ENCODE measurements at regions not wholly inside any gene's neighbourhood (a gene's known extent, or its start where the extent isn't known, plus 50 kb on each side); places are given as distances from the start of the nearest gene placed in this dataset.
"Not testable (repeated sequence)": the region's sequence is repeated elsewhere in the genome, so short reads cannot be mapped to it uniquely, and the experiment has no call there.

DNA sequence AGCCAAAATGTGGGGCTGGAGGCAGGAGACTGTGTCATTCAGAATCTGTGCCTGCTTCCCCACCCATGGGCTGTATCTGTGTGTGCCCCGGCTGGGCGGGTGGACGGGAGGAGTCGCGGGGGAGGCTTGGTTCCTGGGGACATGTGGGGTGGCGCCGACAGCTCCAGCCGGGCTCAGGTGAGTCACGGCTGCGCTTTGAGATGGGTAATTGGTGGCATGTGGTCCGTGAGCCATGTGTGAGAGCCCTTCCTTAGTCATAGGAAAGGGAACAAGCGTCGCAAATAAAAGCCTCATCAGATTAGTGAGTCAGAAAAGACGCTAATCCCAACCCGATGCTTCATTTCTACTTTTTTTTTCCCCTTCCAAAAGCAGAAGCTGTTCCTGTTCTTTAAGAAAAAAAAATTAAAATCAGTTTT lies 118.6 kb upstream of the ZNF536 start:
- Histone ChIP-seq H3K4me3 (ENCODE audit: low read length) (no peak overlapping the region), H3K9me3 (ENCODE audit: control insufficient read depth, low read length) (no peaks in the 10 kb centered on the region), H3K4me1 (ENCODE audit: control insufficient read depth, insufficient read depth, low read length) (no peaks in the 10 kb centered on the region), H3K9ac (ENCODE audit: low read length) (no peak overlapping the region), H3K27me3 (ENCODE audit: control insufficient read depth, insufficient read depth, low read length) (no peaks in the 10 kb centered on the region), H3K36me3 (ENCODE audit: control insufficient read depth, insufficient read depth, low read length) (no peaks in the 10 kb centered on the region)

DNA sequence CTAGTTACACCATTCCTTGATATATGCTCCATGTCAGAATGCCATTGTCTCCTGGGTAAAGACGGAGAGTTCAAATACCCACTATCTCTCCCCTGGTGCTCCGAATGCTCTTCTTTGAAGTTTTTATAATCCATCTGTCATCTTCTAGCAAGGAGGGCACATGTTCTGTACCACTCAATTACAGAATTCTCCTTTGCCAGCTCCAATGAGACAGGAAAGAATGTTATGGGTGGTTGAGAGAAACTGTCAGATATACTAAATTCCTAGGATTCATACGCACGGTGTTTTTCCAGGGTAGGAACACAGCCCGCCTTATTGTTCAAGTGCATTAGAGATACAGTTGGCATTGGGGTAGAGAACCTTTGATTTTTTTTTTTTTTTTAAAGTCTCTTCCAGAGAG lies 118.0 kb upstream of the ZNF536 start:
- Histone ChIP-seq H3K4me1 (ENCODE audit: control insufficient read depth, insufficient read depth, low read length) (no peaks in the 10 kb centered on the region), H3K36me3 (ENCODE audit: control insufficient read depth, insufficient read depth, low read length) (no peaks in the 10 kb centered on the region), H3K9ac (ENCODE audit: low read length) (no peak overlapping the region), H3K4me3 (ENCODE audit: low read length) (no peak overlapping the region), H3K27me3 (ENCODE audit: control insufficient read depth, insufficient read depth, low read length) (no peaks in the 10 kb centered on the region), H3K9me3 (ENCODE audit: control insufficient read depth, low read length) (no peaks in the 10 kb centered on the region)

DNA sequence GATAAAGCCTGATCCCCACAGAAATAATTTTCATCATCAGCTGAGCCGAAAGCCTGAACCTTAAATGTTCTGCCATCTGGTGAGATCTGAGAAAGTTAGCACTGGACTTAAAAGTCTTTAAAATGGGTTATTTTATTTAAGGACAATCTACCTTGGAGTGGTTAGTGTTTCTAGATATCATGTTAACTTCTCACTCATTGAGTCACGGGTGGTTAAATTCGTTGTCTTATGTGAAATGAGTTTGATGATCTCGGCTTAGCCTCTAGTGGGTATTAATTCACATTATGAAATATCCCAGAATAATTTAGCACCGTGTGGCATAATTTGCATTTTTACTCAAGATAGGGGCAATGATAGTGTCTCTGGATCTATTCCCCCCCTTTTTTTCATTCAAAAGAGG lies 117.4 kb upstream of the ZNF536 start:
- Histone ChIP-seq H3K4me3 (ENCODE audit: low read length) (no peak overlapping the region), H3K9ac (ENCODE audit: low read length) (no peak overlapping the region), H3K27me3 (ENCODE audit: control insufficient read depth, insufficient read depth, low read length) (no peaks in the 10 kb centered on the region), H3K4me1 (ENCODE audit: control insufficient read depth, insufficient read depth, low read length) (no peaks in the 10 kb centered on the region), H3K9me3 (ENCODE audit: control insufficient read depth, low read length) (no peaks in the 10 kb centered on the region), H3K36me3 (ENCODE audit: control insufficient read depth, insufficient read depth, low read length) (no peaks in the 10 kb centered on the region)

DNA sequence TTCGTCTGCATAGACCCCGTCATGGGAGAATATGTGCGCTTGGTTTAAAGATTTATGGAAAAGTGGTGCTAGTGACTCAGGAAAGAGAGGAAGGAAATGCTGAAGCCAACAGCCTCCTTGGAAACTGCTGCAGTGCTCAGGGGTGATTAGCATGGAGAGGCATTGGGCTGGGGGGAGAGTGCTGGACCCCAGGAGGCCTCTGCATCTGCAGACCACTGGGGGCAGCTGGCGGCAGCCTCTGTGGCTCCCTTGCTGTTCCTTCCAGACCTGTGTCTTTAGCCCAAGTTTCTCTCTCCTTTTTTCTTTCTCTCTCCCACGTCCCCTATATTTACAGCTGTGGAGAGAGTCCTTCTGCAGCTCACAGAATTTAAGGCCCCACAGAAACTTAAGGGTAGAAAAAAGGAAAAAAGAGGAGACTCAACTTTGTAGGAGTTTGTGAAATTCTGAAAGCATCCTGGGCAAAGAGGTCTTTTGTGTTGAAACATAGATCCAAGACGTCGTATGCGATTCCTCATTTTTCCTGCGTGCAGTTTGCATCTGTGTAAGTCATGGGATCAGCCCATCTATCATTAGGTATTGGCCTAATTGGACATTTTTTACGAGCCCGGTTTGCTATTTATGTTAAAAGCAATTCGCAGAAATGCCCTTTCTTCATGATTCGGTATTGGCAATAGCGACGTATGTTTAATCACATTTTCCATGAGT lies 116.2 kb upstream of the ZNF536 start:
- Histone ChIP-seq H3K4me3 (ENCODE audit: low read length) (no peak overlapping the region), H3K9me3 (ENCODE audit: control insufficient read depth, low read length) (no peaks in the 10 kb centered on the region), H3K36me3 (ENCODE audit: control insufficient read depth, insufficient read depth, low read length) (no peaks in the 10 kb centered on the region), H3K27me3 (ENCODE audit: control insufficient read depth, insufficient read depth, low read length) (no peaks in the 10 kb centered on the region), H3K4me1 (ENCODE audit: control insufficient read depth, insufficient read depth, low read length) (no peaks in the 10 kb centered on the region), H3K9ac (ENCODE audit: low read length) (no peak overlapping the region)

DNA sequence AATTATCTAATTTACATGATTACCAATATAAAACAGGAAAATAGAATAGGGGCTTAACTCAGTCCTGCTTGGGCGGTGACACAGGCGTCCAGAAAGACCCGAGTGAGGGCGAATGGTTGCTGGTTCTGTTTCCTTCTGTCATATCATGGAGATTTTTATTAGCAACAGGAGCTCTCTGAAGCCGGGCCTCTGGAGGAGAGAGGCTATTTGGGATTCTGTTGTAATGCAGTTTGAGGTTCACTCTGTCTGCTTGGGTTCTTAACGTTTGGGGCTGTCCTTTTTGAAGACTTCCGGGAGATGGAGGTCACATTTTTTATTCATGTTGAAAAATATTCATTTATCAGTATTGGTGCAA lies 115.7 kb upstream of the ZNF536 start:
- Histone ChIP-seq H3K9ac (ENCODE audit: low read length) (no peak overlapping the region), H3K4me1 (ENCODE audit: control insufficient read depth, insufficient read depth, low read length) (no peaks in the 10 kb centered on the region), H3K9me3 (ENCODE audit: control insufficient read depth, low read length) (no peaks in the 10 kb centered on the region), H3K4me3 (ENCODE audit: low read length) (no peak overlapping the region), H3K27me3 (ENCODE audit: control insufficient read depth, insufficient read depth, low read length) (no peaks in the 10 kb centered on the region), H3K36me3 (ENCODE audit: control insufficient read depth, insufficient read depth, low read length) (no peaks in the 10 kb centered on the region)

DNA sequence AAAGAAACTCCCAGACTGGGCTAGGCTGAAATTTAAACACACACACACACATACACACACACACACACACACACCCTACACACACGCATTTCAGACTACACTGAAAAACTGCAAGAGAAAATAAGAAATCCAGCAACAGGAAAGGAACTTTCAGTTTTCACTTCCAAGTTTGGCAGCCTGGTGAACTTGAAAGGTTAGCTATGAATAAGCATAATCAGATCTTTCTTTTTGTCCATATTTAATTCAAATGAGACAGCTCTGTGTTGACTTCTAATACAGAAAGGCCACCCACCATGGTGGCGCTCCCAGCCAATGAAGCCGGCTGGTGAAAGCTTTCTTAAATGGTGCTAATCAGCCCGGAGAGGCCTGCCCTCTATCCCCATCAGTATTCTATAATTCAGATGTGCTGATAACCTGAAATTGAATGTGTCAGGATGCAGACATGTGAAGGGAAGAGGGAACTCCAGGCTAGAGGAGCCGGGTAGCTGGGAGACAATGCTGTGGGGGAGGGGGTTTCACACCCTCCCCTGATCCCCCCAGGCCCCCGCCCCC lies 108.3 kb upstream of the ZNF536 start:
- Histone ChIP-seq H3K9me3 (ENCODE audit: control insufficient read depth, low read length) (no peaks in the 10 kb centered on the region), H3K36me3 (ENCODE audit: control insufficient read depth, insufficient read depth, low read length) (no peaks in the 10 kb centered on the region), H3K9ac (ENCODE audit: low read length) (no peak overlapping the region), H3K27me3 (ENCODE audit: control insufficient read depth, insufficient read depth, low read length) (no peaks in the 10 kb centered on the region), H3K4me1 (ENCODE audit: control insufficient read depth, insufficient read depth, low read length) (no peaks in the 10 kb centered on the region), H3K4me3 (ENCODE audit: low read length) (no peak overlapping the region)

DNA sequence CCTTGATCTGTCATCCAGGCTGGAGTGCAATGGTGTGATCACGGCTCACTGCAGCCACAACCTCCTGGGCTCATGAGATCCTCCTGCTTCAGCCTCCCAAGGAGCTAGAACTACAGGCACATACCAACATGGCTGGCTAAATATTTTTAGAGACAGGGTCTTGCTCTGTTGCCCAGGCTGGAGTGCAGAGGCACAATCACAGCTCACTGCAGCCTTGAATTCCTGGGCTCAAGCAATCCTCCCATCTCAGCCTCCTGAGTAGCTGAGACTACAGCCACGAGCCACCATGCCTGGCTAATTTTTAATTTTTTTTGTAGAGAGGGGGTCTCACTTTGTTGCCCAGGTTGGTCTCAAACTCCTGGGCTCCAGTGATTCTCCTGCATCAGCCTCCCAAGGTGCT lies 106.3 kb upstream of the ZNF536 start:
- H3K4me3 ChIP-seq (ENCODE audit: low read length); H3K9ac ChIP-seq (ENCODE audit: low read length); H3K27me3 ChIP-seq (ENCODE audit: control insufficient read depth, insufficient read depth, low read length); H3K4me1 ChIP-seq (ENCODE audit: control insufficient read depth, insufficient read depth, low read length); H3K36me3 ChIP-seq (ENCODE audit: control insufficient read depth, insufficient read depth, low read length); H3K9me3 ChIP-seq (ENCODE audit: control insufficient read depth, low read length): not testable (repeated sequence)

DNA sequence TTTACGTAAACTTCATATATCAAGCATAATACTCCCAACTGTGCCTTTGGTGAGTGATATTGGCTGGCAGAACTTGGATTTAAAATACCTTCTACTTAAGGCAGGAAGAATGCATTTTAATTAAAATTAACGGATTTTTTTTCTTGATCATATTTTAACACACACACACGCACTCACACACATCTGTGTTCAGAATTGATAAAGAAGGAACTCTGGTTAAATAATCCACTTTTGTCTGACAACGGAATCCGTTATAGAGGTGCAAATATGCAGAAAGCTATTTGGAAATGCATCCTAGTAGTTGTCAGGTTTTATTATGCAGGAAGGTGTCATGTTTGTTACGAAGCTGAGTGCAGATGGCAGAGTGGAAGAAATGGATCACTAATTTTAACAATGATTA lies 105.5 kb upstream of the ZNF536 start:
- H3K27me3 ChIP-seq (ENCODE audit: control insufficient read depth, insufficient read depth, low read length), result no peaks in the 10 kb centered on the region
- no peak overlapping the region for H3K9ac ChIP-seq (ENCODE audit: low read length)
- H3K4me1 ChIP-seq (ENCODE audit: control insufficient read depth, insufficient read depth, low read length), result no peaks in the 10 kb centered on the region
- no peaks in the 10 kb centered on the region for H3K9me3 ChIP-seq (ENCODE audit: control insufficient read depth, low read length)
- H3K36me3 ChIP-seq (ENCODE audit: control insufficient read depth, insufficient read depth, low read length), result no peaks in the 10 kb centered on the region
- no peak overlapping the region for H3K4me3 ChIP-seq (ENCODE audit: low read length)

DNA sequence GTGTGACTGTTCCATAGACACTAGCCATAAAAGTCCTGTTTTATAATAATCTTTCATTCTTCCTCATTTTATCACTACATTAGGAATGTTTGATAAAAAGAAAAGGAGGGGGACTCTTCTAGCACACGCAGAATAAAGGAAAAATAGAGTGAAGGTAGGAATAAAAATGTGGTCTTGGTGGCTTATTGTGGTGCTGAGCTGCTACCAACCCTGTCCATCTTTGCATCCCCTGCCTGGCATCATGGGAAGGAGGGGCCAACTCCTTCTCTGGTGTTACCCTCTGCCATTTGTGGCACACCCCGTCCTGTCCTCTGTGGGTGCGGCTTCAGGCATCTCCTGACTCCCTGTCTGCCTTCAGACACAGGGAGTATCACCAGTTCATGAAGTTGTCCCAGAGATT lies 104.9 kb upstream of the ZNF536 start:
- no peaks in the 10 kb centered on the region for H3K9me3 ChIP-seq (ENCODE audit: control insufficient read depth, low read length)
- no peaks in the 10 kb centered on the region for H3K4me1 ChIP-seq (ENCODE audit: control insufficient read depth, insufficient read depth, low read length)
- no peaks in the 10 kb centered on the region for H3K36me3 ChIP-seq (ENCODE audit: control insufficient read depth, insufficient read depth, low read length)
- H3K4me3 ChIP-seq (ENCODE audit: low read length), result no peak overlapping the region
- no peak overlapping the region for H3K9ac ChIP-seq (ENCODE audit: low read length)
- no peaks in the 10 kb centered on the region for H3K27me3 ChIP-seq (ENCODE audit: control insufficient read depth, insufficient read depth, low read length)

DNA sequence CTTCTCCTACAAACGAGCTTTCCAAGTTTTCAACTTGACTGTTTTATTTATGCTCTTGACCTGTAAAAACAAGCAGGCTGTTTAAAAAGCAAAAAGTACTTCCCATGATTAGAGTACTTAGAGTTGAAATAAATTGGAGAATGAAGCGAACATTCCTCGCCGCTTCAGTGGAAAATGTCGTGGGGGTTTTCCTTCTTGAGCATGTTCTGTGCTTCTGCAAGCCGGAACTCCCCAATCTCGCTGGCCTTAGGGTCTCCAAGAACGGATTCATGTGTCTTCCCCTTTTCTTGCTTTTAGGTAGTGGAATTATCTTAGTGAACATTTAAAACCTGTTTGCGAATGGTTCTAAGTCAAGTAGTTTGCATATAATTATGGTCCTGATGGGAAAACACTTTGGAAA lies 103.6 kb upstream of the ZNF536 start:
- Histone ChIP-seq H3K9me3 (ENCODE audit: control insufficient read depth, low read length) (no peaks in the 10 kb centered on the region), H3K4me1 (ENCODE audit: control insufficient read depth, insufficient read depth, low read length) (no peaks in the 10 kb centered on the region), H3K9ac (ENCODE audit: low read length) (no peak overlapping the region), H3K36me3 (ENCODE audit: control insufficient read depth, insufficient read depth, low read length) (no peaks in the 10 kb centered on the region), H3K4me3 (ENCODE audit: low read length) (no peak overlapping the region), H3K27me3 (ENCODE audit: control insufficient read depth, insufficient read depth, low read length) (no peaks in the 10 kb centered on the region)

DNA sequence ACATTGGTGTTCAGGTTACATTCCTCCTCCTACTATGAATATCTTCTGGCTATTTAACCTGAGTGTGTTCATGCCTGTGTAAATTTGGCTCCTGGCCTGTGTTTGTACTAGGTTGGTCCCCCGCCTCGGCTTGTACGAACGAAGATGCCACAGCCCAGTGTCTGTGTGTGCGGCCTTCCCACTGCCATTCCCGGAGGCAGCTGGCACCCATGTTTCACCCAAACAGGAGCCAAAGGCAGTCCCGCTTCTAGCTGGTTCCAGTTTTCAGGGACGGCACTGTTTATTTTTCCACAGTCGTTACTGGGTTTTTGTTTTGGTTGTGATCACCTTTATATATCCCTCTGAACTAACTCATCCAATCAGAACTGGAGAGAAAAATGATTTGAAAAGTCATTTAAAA lies 102.5 kb upstream of the ZNF536 start:
- no peak overlapping the region for H3K4me3 ChIP-seq (ENCODE audit: low read length)
- H3K4me1 ChIP-seq (ENCODE audit: control insufficient read depth, insufficient read depth, low read length), result no peaks in the 10 kb centered on the region
- no peaks in the 10 kb centered on the region for H3K27me3 ChIP-seq (ENCODE audit: control insufficient read depth, insufficient read depth, low read length)
- no peak overlapping the region for H3K9ac ChIP-seq (ENCODE audit: low read length)
- H3K9me3 ChIP-seq (ENCODE audit: control insufficient read depth, low read length), result no peaks in the 10 kb centered on the region
- no peaks in the 10 kb centered on the region for H3K36me3 ChIP-seq (ENCODE audit: control insufficient read depth, insufficient read depth, low read length)

DNA sequence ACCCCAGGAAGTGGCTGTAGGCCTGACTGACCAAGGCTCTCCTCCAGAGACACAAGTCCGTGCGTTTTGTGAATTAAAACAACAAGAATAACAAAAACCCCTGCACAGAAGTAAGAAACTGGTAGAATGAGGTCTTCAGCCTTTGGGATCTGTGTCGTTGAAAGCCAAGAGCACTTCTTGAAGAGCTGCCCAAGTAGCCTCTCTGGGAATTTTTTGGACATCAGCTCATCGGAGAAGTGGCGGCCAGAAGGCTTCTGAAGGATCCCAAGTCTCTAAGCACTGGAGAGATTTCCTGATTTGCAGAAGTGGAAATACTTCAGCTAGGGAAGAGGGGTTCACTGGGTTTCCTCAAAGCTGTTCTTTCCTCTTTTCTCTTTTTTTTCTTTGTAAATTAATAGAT lies 100.4 kb upstream of the ZNF536 start:
- H3K4me3 ChIP-seq (ENCODE audit: low read length), result no peak overlapping the region
- no peak overlapping the region for H3K9ac ChIP-seq (ENCODE audit: low read length)
- H3K36me3 ChIP-seq (ENCODE audit: control insufficient read depth, insufficient read depth, low read length), result no peaks in the 10 kb centered on the region
- no peaks in the 10 kb centered on the region for H3K4me1 ChIP-seq (ENCODE audit: control insufficient read depth, insufficient read depth, low read length)
- H3K27me3 ChIP-seq (ENCODE audit: control insufficient read depth, insufficient read depth, low read length), result no peaks in the 10 kb centered on the region
- H3K9me3 ChIP-seq (ENCODE audit: control insufficient read depth, low read length), result no peaks in the 10 kb centered on the region

DNA sequence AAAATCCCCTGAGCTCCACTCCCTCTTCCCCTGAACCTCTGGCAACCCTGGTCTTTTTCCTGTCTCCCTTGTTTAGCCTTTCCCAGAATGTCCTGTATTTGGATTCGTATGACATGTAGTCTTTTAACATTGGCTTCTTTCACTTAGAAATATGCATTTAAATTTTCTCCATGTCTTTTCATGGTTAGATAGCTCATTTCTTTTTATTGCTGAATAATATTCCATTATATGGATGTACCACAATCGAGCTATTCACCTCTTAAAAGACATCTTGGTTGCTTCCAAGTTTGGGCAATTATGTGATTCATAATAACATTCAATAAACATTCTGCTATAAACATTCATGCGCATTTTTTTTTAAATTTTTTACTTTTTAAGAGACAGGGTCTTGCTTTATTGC lies 99.6 kb upstream of the ZNF536 start:
- Histone ChIP-seq H3K4me3 (ENCODE audit: low read length) (no peak overlapping the region), H3K36me3 (ENCODE audit: control insufficient read depth, insufficient read depth, low read length) (no peaks in the 10 kb centered on the region), H3K27me3 (ENCODE audit: control insufficient read depth, insufficient read depth, low read length) (no peaks in the 10 kb centered on the region), H3K4me1 (ENCODE audit: control insufficient read depth, insufficient read depth, low read length) (no peaks in the 10 kb centered on the region), H3K9ac (ENCODE audit: low read length) (no peak overlapping the region), H3K9me3 (ENCODE audit: control insufficient read depth, low read length) (no peaks in the 10 kb centered on the region)

Data from mucosa of stomach (tissue), 1 donor.